GM21367 (cell line): ENCODE measurements at regions not wholly inside any gene's neighbourhood (a gene's known extent, or its start where the extent isn't known, plus 50 kb on each side); places are given as distances from the start of the nearest gene placed in this dataset.
"Not testable (repeated sequence)": the region's sequence is repeated elsewhere in the genome, so short reads cannot be mapped to it uniquely, and the experiment has no call there.

Experiments
- ATAC-seq: cut with Tn5 transposase; IDR thresholded peaks from one replicate; pipeline ENCODE4 v1.9.1; 2021; ENCODE audit not compliant: unreplicated experiment

DNA sequence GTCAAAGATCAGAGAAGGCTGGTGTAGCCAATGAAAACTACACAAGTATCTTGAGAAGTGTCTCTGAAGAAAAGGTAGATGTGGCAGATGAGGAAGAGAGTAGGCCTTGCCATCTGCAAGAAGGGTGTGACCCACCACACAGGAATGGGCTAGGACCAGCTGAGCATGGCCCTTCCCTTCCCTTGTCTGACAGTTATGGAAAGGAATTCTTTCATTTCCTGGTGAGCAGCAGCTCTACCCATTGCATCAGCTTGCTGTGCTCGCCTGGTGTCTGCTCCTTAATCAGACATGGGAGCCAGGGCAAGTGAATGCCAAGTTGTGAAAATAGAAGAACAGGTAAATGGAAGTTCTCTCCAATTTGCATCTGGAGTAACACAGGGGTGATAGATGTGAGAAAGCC, 145.2 kb upstream of the KRR1 start:
- no peak for ATAC-seq

DNA sequence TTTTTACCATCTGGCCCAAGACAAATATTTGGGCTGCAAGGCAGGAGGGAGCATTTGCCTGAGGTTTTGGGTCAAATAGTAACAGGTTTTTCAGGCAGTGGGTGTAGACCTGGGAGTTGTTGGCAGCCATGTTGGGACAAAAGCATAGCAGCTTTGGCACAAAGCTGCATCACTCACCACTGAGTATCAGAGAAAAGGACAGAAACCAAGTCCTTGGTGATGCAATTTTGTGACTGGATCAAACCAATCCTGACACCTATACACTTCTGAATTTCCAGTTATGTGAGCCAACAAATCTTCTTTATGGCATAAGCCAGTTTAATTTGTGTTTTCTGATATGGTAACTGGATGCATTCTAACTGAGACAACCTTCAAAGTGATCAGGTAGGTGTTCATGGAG, 144.8 kb upstream of the KRR1 start:
- no peak for ATAC-seq

DNA sequence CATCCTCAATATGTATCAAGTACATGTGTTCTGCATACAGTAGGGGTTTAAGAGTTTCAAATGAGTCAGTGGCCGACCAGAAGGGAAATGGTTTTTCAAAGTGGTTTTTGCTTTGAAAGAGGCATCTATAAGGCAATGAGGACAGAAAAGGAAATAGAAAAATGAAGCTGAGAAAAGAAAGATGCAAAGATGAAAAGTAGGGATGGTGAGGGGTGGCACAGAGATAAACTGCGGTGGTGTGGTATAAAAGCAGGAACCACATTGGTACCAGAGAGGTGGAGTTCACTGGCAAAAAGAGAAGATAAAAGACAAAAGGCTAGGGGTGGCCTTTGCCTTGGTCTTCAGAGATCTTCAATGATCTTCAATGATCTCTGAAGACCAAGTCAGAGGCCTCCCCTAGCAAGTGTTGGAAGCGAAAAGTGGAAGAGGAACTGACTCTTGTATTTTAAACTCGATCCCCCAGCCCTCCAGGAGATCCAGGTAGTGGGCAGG, 144.0 kb upstream of the KRR1 start:
- ATAC-seq: peak; percentile 48

DNA sequence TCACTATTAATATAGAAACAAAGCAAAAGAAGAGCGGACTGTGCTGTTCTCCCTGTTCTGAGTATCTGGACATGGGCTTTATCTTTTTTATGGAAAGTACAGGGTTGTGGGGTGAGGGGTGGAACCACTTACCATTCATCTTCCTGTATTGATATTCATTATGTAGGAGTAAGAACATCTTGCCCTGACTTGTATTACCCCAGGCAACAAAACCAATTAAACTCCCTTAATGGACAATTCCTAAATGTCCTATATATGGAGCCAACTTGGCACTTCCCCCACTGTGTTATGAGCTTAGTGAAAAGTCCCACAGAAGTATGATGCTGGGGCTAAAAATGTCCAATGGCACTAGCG, 139.9 kb upstream of the KRR1 start:
- ATAC-seq: no peak

DNA sequence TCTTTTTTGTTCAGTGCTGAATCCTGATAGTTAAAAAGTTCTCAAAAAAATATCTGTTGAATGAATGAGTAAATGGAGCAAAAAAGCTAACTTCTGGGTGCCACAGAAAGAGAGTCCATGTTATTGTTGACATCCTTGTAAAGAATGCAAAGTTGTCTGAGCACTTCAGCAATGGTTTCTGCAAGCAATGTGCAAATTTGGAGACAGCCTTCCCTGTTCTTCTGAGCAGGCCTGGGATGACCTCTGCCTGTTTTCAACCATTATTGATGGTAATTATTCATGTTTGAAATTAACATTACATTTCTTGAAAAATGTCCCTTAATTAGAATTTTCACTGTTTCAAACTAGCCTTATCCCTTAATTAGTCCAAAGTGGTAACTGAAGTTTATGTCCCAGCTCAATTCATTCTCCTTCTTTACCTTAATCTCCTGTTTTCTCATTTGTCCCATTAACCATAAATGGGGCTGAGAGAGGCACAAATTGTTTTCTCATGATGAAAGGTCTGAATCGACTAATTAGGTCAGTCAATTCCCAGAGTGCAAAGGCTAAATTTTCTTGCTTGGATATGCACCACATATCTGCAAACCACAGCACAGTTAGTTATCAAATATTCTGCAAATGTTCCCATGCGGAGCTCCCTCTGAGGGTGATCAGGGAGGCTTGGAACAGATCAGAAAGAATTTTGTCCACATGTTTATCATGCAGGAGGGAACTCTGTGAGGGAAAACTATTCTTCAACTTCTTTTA, 139.4 kb upstream of the KRR1 start:
- ATAC-seq: no peak

DNA sequence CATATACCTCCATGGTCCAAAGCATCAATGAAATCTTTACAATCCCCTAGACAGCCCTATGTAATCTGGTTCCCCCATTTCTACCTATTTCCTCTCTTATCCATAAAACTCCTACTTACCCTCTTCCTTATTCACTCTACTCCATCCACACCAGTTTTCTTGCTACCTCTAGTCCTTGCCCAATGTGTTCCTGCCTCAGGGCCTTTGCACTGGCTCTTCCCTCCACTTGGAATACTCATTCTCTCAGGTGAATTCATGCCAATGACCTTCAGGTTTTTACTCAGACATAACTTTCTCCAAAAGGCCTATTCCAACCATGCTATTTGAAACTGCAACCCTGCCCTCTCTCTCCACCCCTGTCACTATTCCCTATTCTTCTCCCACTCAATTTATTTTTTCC, 138.7 kb upstream of the KRR1 start:
- no peak for ATAC-seq

DNA sequence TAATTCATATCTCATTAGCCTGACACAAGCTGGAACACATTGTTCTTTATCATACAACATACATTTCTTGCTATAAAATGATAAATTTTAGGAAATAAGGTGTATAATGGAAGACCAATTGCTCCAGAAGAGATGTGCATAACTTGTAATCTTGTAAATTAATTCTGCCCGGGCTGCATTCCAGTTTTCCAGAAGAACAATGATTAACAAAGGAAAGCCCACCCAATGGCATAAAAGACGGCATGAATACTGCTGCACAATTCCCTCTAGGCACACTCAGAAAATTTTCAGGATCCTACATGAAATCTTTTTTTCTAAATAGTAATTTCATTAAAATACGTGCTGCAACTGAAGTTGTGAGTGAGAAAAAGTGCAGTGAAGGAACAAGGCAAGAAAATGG, 137.4 kb upstream of the KRR1 start:
- ATAC-seq: no peak

DNA sequence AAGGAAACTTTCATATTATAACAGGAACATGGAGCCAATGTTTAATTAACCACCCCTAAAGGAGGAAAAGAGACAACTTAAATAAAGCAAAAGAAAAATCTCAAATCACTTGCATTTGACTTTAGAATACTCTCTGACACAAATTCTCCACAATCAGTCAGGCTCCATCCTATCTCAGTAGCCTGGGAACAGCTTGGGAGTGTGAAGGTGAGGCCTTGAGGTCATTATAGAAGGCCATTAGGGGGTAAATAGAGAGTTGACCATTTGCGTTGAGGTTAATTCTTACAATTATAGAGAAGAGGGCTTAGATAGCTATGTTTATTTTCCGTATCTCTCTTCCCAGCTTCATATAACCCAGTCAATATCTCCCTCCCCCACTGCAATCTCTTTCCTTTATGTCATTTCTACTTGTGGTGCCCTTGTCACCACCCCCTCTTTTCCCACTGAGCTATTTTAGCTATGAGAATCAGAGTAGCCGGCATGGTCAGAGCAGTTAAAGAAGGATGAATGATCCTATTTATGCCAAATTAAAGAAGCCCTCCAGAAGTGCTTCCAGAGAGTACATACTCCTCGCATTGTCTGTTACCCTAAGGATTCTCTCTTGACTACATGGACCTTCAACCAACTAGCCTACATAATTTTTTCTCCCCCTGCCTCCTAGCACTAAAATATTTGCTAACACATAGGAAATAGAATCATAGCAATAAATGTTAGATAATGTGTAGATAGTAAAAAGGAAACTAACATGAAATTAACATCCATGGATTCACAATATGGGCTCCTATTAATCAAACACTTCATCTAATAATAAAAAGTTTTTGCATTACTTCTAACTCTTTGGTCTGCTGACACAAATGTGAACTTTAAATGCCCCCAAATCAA, 135.2 kb upstream of the KRR1 start:
- ATAC-seq: no peak

DNA sequence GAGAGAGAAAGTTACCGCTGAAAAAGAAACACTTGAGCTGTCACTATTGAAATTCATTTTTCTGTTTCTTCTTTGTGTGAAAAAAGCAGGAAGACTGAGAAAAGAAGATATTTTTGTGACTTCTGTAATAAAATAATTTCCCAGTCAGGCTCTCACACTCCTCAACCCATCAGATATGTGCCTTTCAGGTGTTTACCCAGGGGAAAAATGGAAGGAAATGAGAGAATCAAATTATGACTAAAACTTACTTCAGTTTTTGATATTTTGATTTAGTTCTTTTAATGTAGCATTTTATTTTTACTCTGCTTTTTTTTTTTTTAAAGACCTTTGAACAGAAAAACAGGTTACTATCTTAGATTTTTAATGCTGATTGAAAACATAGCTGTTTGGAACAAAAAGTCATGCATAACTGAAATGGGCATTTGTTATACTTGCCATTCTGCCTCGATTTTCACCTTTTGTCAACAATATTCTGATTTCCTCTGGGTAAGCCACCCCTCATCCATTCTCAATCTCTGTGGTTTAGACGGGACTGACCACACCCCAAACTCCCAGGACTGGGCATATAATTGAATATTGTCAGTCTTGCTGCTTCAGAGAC, 133.2 kb upstream of the KRR1 start:
- ATAC-seq: no peak

DNA sequence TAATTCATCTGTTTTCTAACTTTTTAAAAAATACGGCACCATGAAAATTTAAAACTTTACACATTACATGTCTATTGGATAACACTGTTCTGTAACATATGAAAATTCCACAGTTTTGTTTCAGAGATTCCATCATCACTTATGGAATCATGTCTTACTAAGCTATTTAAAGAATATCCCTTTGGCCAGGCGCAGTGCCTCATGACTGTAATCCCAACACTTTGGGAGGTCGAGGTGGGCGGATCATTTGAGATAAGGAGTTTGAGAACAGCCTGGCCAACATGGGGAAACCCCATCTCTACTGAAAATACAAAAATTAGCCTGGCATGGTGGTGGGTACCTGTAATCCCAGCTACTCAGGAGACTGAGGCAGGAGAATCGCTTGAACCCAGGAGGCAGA, 131.7 kb upstream of the KRR1 start:
- not testable (repeated sequence) for ATAC-seq

DNA sequence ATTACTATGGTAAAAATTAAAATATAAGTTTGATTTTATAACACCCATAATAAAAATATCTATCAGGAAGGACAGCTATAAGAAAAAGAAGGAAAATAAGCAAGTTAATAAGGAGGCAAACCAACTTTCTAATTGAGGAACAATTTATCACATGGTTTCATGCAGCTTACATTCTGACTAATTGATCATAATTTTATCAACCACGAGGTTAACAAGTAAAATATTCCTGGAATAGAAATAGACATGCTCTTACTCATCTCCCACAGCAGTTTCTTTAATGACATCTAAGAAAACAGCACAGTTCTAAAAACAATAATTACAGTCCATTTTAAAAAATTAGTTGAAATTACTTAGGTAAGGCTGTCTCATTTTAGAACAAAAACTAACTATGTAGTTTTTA, 130.8 kb upstream of the KRR1 start:
- ATAC-seq: no peak

DNA sequence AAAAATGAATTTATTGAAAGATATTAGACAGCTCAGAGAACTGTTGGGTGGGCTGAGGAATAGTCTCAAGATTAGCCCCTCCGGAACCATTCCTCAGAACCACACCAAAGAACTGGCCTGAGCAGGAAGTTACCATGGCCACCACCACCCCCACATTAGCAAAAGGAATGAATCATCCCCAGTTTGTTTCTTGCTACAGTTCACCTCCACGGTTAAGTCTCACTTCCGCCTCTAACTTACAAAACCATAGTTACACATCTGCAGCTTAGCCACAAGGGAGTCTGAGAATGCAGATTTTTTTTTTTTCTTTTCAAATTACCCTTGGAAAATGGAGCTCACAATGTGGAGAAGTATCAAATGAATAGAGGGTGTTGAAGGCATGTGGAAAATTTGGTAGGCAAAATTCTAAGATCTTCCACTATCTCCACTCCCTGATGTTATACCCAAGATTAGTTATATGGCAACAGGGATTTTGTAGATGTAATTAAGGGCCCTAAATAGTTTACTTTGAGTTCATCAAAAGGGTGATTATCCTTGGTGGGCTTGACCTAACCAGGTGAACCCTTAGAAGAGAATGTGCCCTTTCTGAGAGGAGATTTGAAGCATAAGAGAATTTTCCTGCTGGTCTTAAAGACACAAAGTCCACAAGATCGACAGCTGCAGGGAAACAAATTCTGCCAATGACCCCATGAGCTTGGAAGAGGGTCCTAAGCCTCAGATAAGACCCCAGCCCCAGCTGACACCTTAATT, 129.8 kb upstream of the KRR1 start:
- ATAC-seq: peak; percentile 100

DNA sequence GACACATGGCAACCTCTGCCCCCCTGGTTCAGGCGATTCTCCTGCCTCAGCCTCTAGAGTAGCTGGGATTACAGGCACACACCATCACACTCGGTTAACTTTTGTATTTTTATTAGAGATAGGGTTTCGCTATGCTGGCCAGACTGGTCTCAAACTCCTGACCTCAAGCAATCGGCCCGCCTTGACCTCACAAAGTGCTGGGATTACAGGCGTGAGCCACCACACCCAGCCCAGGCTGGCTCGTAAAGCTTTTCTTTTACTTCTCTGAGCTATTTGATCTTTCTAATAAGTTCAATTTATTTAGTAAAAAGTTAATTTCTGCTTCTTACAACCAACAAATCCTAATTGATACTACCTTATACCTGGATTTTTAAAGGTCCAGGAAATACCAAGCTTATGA, 127.4 kb upstream of the KRR1 start:
- ATAC-seq: no peak

DNA sequence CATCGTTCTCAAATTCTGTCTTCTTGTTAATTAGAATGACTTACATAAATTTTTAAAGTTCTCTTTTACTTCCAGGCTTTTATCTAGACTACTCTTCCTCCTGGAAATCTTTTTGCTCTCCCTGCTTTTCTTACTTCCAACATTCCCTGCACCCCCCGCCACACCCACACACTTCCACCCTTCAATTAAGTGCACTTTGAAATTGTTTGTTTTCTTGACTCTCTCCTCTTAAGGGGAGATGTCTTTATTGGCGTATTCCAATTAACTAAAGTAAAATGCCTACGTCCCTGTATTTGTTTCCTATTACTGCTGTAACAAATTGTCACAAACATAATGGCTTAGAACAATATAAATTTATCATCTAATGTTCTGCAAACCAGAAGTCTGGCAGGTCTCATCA, 125.2 kb upstream of the KRR1 start:
- no peak for ATAC-seq

DNA sequence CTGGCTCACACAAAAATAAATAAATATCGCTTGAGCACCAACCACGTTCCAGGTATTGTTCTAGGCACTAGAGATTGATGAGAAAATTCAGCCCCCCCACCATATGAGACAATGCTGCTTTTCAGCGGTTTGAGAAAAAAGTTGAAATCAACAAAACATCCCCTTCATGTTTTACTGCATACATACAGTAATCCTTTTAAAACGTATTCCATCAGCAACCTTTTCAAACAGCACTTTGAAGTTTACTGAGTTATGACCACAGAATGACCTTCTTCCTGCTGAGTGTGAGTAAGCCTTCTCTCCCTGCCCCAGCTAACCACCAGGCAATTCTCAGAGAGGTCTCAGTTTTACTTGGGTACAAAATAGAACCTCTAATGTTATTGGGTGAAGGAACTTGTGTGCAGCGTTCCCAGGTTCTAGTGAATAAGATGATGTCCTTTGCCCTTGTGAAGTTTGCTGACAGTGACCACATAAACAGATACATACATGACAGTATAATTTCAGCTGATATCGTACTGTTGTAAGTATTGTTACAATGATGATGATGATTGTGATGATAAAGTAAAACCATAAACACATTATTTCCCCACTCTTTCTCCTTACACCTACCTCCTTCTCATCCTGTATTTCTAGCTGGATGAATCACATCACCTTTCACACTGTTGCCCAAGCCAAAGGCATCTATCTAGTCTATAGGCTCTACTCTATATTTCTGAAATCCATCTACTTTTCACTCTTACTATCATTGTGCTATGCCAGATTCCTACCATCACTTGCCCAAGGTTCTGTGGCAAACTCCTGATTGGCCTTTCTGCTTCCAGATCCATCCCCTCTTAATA, 124.4 kb upstream of the KRR1 start:
- no peak for ATAC-seq

DNA sequence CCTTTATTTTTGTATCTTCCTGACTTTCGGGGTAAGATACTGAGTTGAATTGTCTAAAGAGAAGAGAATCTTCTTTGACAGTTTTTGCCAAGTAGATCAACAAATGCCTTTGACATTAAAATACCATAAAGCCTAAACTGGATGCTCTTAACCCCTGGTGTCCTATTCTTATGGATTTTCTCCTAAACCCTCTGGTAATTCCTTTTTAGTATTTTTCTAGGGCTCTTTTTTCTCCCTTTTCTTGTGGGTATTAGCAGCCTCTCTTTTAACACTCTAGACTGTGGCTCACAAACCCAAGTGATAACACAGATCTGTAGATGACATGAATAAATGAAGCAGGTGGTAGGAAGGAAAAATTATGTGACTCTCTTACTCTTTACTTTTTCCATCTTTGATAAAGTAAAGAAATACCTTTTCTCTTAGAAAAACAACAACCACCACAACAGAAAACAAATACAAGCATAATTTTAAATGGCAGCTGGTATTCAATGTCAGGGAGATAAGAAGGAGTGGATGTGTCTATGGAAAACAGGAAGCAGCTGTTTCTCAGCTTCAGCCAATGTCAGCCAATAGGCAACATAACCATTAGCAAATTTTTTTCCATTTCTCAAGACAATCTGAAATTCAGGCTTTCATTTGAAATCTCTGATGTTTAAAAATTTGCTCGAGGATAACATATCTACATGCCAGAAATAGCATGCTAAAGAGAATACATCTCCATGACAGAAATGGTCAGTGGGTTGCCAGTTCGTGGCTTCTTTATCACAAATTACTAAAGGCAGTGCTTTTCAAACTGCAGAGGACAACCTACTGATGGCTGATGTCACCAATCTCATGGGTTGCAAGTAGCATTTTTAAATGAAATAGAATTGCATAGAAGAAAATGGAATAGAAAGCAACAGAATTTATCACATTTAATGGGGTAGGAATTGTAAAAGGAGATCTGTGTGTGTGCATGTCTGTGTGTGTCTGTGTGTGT, 123.1 kb upstream of the KRR1 start:
- no peak for ATAC-seq

DNA sequence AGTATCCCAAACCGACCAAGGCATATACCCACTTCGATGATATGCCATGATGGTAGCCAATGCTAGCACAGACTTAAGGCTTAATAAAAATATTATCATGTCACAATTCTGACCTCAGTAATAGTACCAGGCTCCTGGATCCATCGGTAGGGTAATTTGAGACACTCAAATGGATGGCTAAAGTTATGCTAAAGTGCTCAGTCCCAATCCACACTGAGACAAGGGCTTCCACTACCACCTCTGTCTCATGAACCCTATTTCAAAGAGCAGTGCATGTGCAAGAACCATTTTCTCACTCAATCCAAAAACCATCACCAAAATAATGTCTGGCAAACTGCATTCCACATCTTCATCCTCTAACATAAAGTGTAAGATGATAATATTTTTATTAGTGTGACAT, 122.4 kb upstream of the KRR1 start:
- ATAC-seq: no peak

DNA sequence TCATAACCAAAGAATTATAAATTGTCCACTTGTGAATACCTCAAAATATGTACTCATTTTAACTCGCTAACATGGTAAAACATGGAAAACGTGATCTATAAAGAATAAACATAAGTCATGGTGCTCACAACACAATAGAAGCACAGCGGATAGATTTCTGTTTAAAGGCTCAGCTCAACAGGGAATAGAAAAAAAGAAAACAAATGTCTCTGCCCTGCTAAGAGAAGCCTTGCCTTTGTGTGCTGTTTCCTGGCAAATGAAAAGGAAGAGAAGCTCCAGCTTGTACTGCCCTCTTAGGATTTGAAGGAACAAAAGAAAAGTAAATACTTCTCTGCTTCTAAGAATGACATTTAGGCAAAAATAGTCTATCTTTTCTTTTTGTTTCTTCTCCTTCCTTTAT, 121.0 kb upstream of the KRR1 start:
- ATAC-seq: no peak

DNA sequence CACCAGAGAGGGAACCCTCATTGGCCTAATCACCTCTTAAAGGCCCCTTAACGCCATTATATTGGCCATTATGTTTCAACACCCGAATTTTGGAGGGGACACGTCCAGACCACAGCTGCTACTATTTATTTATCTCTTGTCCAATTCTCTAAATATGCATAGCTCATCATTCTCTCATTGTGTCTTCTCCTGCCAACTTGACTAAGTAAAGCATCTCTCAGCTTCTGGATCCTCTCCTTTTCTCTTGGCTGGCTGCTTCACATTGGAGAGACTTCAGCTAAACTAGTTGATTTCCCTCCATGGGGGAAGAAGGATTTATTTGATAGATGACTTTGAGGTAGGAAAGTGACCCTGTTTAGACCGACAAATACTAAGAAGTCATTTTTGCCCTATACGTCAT, 120.4 kb upstream of the KRR1 start:
- no peak for ATAC-seq
